Ovary (tissue), 7 donors: ENCODE measurements at regions not wholly inside any gene's neighbourhood (a gene's known extent, or its start where the extent isn't known, plus 50 kb on each side); places are given as distances from the start of the nearest gene placed in this dataset.
"Not testable (repeated sequence)": the region's sequence is repeated elsewhere in the genome, so short reads cannot be mapped to it uniquely, and the experiment has no call there.

Source experiments
- DNase-seq, 5 donors: peaks; one replicate each; pipeline ENCODE4 v3.0.0-alpha.2; 2019 to 2020
- H3K27ac ChIP-seq, 2 donors: fragments of 200-600 bp; one replicate each; pipeline versions ENCODE4 v1.5.1 to v1.8.0; 2019 to 2022
- H3K27me3 ChIP-seq: fragments of 200-600 bp; one replicate; pipeline ENCODE4 v1.8.0; 2022
- H3K36me3 ChIP-seq: fragments of 200-600 bp; sonication (generic); one replicate; pipeline ENCODE4 v1.5.1; 2019
- H3K4me1 ChIP-seq: one replicate; pipeline ENCODE4 v1.8.1; 2013; ENCODE audit warnings: mild to moderate bottlenecking, moderate library complexity; ENCODE audit not compliant: insufficient read depth
- H3K4me3 ChIP-seq: fragments of 200-600 bp; sonication (generic); one replicate; pipeline ENCODE4 v1.5.1; 2017
- H3K9me3 ChIP-seq, 2 donors: fragments of 200-600 bp in 1 of 2; sonication (generic) in 1 of 2; one replicate each; pipeline versions ENCODE4 v1.5.1 to v1.8.1; 2013 to 2019; ENCODE audit warnings: mild to moderate bottlenecking in 1 of 2, moderate library complexity in 1 of 2
- EP300 ChIP-seq: sonication (generic); formaldehyde crosslinking; IDR thresholded peaks from one replicate; pipeline ENCODE4 v1.6.1; 2017; ENCODE audit warnings: antibody characterized with exemption
- POLR2A ChIP-seq: fragments of 450-650 bp; IDR thresholded peaks from one replicate; pipeline ENCODE4 v1.6.1; 2017; ENCODE audit warnings: antibody characterized with exemption, mild to moderate bottlenecking, moderate library complexity
- WGBS, 3 donors: extraction: QIAGEN DNeasy Blood & Tissue Kit in 1 of 3; methylation state at CpG; one replicate each; pipeline versions ENCODE4 v1.1.5 to v1.1.7; 2013 to 2017; 5-methylcytosine and 5-hydroxymethylcytosine counted together
- intact Hi-C, 4 donors: fragments of 100-400 bp; cut with DNase I; formaldehyde crosslinking; loops; one replicate each; pipeline versions ENCODE4 v1.11.0 to v1.15.1; 2022 to 2023
- TF ChIP-seq, protein P1 (sequence below), 3 donors: fragments of 450-650 bp in 2 of 3; fragments of 200-600 bp in 1 of 3; IDR thresholded peaks; one replicate each; pipeline versions ENCODE4 v1.5.1 to v1.8.0; 2016 to 2022; ENCODE audit warnings: antibody characterized with exemption in 3 of 3, mild to moderate bottlenecking in 1 of 3
- donor health status: DM: no; HTN: no; CAD: no; lungs with moderate emphysema.
- donor health status: DM: no; HTN: no; CAD: no.
- donor health status: Bipolar disorder and iron deficiency.
- donor health status: DM: no; HTN: no; CAD: no.
- donor health status: DM: yes; HTN: yes; CAD: no.

DNA sequence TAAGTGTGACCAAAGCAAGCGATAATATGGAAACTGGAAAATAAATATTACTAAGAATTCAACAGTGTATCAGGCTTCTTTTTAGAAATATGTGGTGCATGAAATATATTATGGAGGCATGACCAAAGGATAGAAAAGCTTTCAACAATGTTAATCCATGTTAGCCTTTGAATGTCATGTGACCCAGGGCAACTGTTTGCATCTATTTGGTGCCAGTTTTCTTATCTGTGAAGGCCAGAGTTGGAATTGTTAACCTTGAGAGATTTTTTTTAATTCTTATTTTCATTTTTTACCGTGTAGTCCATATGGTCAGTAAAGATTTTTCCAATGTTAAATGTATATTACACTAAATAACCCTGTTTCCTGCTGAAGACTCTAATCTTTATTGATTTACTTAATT, 411.1 kb downstream of the BCKDHB start:
- 57 to 71% (median 70%) methylated on average over 2 of the region's 2 CpGs for WGBS, 3 donors
- no peaks in the 10 kb centered on the region for H3K27me3 ChIP-seq
- no peaks in the 10 kb centered on the region for H3K36me3 ChIP-seq
- H3K4me1 ChIP-seq: no peaks in the 10 kb centered on the region
- H3K27ac ChIP-seq: no peak overlapping the region
- no peak overlapping the region for H3K4me3 ChIP-seq
- intact Hi-C loops: no loop called here
- TF ChIP-seq EP300 (no peak), POLR2A (no peak)
- TF ChIP-seq, protein P1, sequence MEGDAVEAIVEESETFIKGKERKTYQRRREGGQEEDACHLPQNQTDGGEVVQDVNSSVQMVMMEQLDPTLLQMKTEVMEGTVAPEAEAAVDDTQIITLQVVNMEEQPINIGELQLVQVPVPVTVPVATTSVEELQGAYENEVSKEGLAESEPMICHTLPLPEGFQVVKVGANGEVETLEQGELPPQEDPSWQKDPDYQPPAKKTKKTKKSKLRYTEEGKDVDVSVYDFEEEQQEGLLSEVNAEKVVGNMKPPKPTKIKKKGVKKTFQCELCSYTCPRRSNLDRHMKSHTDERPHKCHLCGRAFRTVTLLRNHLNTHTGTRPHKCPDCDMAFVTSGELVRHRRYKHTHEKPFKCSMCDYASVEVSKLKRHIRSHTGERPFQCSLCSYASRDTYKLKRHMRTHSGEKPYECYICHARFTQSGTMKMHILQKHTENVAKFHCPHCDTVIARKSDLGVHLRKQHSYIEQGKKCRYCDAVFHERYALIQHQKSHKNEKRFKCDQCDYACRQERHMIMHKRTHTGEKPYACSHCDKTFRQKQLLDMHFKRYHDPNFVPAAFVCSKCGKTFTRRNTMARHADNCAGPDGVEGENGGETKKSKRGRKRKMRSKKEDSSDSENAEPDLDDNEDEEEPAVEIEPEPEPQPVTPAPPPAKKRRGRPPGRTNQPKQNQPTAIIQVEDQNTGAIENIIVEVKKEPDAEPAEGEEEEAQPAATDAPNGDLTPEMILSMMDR (IDR thresholded peaks at IDR 0.05): no peak
- DNase-seq: no peak
- H3K9me3 ChIP-seq: no peaks in the 10 kb centered on the region

DNA sequence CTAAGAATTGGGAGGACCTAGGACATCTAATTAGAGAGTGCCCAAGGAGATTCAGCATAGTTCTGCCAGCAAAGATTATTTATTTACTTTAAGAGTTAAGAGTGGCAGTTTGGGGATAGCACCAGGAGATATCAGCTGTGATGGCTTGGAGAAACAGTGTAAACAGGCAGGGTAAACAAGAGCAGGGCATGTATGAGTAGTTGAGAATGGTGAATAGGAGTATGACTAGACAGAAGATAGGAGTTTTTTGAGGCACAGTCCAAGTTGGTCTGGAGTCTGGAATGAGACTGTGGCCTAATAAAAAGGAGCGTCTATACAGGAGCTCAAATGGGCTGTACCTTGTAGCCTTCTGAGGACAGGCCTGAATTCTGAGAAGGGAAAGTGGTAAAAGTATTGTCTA, 404.1 kb downstream of the BCKDHB start:
- H3K27ac ChIP-seq, H3K9me3 ChIP-seq, H3K36me3 ChIP-seq, H3K27me3 ChIP-seq, DNase-seq, intact Hi-C loops, H3K4me1 ChIP-seq, H3K4me3 ChIP-seq: not testable (repeated sequence)
- WGBS, 3 donors: 88 to 96% (median 95%) methylated on average over 1 of the region's 1 CpG

DNA sequence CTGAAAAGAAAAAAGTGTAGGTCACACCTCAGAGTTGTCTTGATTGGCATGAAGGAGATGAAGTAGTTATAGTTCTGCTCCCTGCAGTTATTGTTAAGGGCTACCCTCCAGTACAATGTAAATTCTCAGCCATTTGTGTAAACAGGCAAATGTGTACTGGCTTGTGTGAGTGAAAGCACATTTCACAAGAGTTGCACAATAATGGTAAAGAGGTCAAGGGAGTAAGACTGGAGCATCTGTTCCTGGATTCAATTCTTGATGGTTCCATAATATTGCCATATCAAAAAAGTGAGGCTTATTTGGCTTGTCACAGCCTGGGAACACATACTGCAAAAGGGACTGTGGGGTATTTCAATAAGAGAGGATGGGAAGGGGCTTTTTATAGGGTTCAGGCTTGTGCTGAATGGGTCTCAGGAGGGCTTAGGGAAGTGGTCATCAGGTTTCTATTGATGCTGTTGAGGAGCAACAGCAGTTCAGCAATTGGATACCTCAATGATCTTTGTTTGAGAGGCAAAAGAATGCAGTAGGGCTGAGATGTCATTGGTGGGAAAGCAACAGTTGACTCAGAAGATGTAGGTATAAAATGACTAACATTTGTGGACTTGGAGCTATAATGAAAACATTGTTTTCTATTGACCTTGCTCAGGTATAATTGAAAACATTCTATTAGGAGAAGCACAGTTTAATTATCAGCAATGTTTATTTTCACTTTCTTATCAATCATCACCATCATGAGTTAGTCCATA, 402.6 kb downstream of the BCKDHB start:
- Histone ChIP-seq H3K27ac (no peak overlapping the region), H3K4me1 (no peaks in the 10 kb centered on the region), H3K27me3 (no peaks in the 10 kb centered on the region), H3K36me3 (no peaks in the 10 kb centered on the region), H3K4me3 (no peak overlapping the region), H3K9me3 (no peaks in the 10 kb centered on the region)
- DNase-seq: no peak
- intact Hi-C loops: no loop called here
- TF ChIP-seq EP300 (no peak), POLR2A (no peak)
- TF ChIP-seq, protein P1 (IDR thresholded peaks at IDR 0.05): no peak

DNA sequence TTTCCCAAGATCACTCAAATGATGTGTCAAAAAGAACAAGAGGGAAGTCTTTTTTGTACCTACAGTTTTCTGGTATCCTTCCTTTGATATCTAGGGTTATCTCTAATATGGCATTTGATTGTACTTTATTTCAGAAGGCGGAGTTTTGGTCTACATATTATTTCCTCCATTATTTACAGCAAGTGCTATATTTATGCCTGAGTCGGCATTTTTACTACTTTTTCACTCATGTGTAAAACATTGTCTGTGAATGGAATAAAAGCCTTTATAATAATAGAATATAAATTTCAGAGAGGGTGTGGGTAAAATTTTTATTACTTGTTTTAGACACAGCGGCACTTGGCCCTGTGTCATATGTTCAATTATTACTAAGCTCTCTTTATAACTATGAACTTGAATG, 398.4 kb downstream of the BCKDHB start:
- TF ChIP-seq POLR2A (no peak), EP300 (no peak)
- TF ChIP-seq, protein P1 (IDR thresholded peaks at IDR 0.05): no peak
- no peaks in the 10 kb centered on the region for H3K36me3 ChIP-seq
- no peaks in the 10 kb centered on the region for H3K4me1 ChIP-seq
- WGBS, 3 donors: 86 to 90% (median 90%) methylated on average over 3 of the region's 3 CpGs
- intact Hi-C loops: no loop called here
- H3K4me3 ChIP-seq: no peak overlapping the region
- DNase-seq: no peak
- no peak overlapping the region for H3K27ac ChIP-seq
- H3K27me3 ChIP-seq: no peaks in the 10 kb centered on the region
- H3K9me3 ChIP-seq: no peaks in the 10 kb centered on the region

DNA sequence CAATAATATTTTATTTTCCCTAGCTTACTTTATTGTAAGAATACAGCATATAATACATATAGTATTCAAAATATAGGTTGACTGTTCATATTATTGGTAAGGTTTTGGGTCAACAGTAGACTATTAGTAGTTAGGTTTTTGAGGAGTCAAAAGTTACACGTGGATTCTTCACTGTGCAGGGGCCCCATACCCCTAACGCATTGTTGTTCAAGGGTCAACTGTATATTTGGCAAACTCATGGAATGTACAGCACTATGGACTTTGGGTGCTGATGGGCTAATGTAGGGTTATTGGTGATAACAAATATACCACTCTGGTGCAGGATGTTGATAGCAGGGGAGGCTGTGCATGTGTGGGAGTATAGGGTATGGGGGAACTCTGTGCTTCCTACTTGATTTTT, 397.2 kb downstream of the BCKDHB start:
- intact Hi-C loops: no loop called here
- TF ChIP-seq, protein P1 (IDR thresholded peaks at IDR 0.05): no peak
- TF ChIP-seq POLR2A (no peak), EP300 (no peak)
- Histone ChIP-seq H3K27me3 (no peaks in the 10 kb centered on the region), H3K4me3 (no peak overlapping the region), H3K36me3 (no peaks in the 10 kb centered on the region), H3K9me3 (no peaks in the 10 kb centered on the region), H3K27ac (no peak overlapping the region), H3K4me1 (no peaks in the 10 kb centered on the region)
- 64 to 86% (median 70%) methylated on average over 2 of the region's 2 CpGs for WGBS, 3 donors
- no peak for DNase-seq
